ENCODE measurements at regions not wholly inside any gene's neighbourhood (a gene's known extent, or its start where the extent isn't known, plus 50 kb on each side); places are given as distances from the start of the nearest gene placed in this dataset.

DNA sequence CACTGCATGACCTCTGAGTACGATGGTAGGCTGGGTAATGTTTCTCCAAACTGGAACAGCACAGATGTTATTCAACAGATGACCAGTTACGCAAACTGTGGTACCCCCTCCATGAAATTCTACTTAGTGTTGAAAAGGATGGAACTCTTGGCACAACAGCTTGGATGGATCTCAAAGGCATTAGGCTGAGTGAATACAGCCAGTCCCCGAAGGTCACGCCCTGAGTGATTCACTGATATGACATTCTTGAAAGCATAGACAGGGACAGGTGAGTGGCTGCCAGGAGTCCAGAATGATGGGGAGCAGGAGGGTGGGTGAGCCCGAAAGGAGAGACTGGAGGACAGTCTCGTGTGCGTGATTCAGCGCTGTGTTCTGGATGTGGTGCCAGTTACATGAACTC lies 187.5 kb upstream of the TMEM132C start:
- Mint-ChIP-seq H3K4me1 (no peaks in the 10 kb centered on the region), H3K9me3 (peaks cover 78% of the 10 kb centered on the region), H3K4me3 (no peak overlapping the region), H3K27ac (no peak overlapping the region), H3K36me3 (peaks cover 74% of the 10 kb centered on the region), H3K27me3 (ENCODE audit: low read depth) (peaks cover 30% of the 10 kb centered on the region)
- DNase-seq (ENCODE audit: low spot score) (no peak), ATAC-seq (no peak)
- POLR2A ChIA-PET: no interaction called here
- CTCF ChIA-PET: no interaction called here
- no peak for TF ChIP-seq ZNF219 (CRISPR knock-in tag; IDR thresholded peaks at IDR 0.05; ENCODE audit: borderline replicate concordance)
- TF ChIP-seq ZNF671 (CRISPR knock-in tag; IDR thresholded peaks at IDR 0.05): no peak
- TF ChIP-seq JUN (CRISPR knock-in tag; IDR thresholded peaks at IDR 0.05): no peak
- TF ChIP-seq ESRRA (CRISPR knock-in tag; IDR thresholded peaks at IDR 0.05; ENCODE audit: borderline replicate concordance): no peak
- TF ChIP-seq, protein P1, sequence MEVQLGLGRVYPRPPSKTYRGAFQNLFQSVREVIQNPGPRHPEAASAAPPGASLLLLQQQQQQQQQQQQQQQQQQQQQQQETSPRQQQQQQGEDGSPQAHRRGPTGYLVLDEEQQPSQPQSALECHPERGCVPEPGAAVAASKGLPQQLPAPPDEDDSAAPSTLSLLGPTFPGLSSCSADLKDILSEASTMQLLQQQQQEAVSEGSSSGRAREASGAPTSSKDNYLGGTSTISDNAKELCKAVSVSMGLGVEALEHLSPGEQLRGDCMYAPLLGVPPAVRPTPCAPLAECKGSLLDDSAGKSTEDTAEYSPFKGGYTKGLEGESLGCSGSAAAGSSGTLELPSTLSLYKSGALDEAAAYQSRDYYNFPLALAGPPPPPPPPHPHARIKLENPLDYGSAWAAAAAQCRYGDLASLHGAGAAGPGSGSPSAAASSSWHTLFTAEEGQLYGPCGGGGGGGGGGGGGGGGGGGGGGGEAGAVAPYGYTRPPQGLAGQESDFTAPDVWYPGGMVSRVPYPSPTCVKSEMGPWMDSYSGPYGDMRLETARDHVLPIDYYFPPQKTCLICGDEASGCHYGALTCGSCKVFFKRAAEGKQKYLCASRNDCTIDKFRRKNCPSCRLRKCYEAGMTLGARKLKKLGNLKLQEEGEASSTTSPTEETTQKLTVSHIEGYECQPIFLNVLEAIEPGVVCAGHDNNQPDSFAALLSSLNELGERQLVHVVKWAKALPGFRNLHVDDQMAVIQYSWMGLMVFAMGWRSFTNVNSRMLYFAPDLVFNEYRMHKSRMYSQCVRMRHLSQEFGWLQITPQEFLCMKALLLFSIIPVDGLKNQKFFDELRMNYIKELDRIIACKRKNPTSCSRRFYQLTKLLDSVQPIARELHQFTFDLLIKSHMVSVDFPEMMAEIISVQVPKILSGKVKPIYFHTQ (CRISPR knock-in tag; IDR thresholded peaks at IDR 0.05): no peak
- TF ChIP-seq CREM (CRISPR knock-in tag; IDR thresholded peaks at IDR 0.05): no peak
- no peak for TF ChIP-seq KAT7 (CRISPR knock-in tag; IDR thresholded peaks at IDR 0.05; ENCODE audit: borderline replicate concordance)
- TF ChIP-seq, protein P2, sequence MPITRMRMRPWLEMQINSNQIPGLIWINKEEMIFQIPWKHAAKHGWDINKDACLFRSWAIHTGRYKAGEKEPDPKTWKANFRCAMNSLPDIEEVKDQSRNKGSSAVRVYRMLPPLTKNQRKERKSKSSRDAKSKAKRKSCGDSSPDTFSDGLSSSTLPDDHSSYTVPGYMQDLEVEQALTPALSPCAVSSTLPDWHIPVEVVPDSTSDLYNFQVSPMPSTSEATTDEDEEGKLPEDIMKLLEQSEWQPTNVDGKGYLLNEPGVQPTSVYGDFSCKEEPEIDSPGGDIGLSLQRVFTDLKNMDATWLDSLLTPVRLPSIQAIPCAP (CRISPR knock-in tag; IDR thresholded peaks at IDR 0.05): no peak
- no peak for TF ChIP-seq FOXP1 (CRISPR knock-in tag; IDR thresholded peaks at IDR 0.05; ENCODE audit: borderline replicate concordance)
- no peak for TF ChIP-seq ZNF396 (CRISPR knock-in tag; IDR thresholded peaks at IDR 0.05; ENCODE audit: borderline replicate concordance)
- TF ChIP-seq ELF4 (CRISPR knock-in tag; IDR thresholded peaks at IDR 0.05; ENCODE audit: low read depth): no peak
- no peak for TF ChIP-seq RELA (CRISPR knock-in tag; IDR thresholded peaks at IDR 0.05; ENCODE audit: borderline replicate concordance)
- no peak for TF ChIP-seq NR3C1 (CRISPR knock-in tag; conservative IDR thresholded peaks at IDR 0.05; ENCODE audit: low read depth)
- TF ChIP-seq NR1H2 (CRISPR knock-in tag; IDR thresholded peaks at IDR 0.05): no peak
- TF ChIP-seq ZNF232 (CRISPR knock-in tag; IDR thresholded peaks at IDR 0.05): no peak
- TF ChIP-seq, protein P3, sequence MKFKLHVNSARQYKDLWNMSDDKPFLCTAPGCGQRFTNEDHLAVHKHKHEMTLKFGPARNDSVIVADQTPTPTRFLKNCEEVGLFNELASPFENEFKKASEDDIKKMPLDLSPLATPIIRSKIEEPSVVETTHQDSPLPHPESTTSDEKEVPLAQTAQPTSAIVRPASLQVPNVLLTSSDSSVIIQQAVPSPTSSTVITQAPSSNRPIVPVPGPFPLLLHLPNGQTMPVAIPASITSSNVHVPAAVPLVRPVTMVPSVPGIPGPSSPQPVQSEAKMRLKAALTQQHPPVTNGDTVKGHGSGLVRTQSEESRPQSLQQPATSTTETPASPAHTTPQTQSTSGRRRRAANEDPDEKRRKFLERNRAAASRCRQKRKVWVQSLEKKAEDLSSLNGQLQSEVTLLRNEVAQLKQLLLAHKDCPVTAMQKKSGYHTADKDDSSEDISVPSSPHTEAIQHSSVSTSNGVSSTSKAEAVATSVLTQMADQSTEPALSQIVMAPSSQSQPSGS (CRISPR knock-in tag; IDR thresholded peaks at IDR 0.05; ENCODE audit: borderline replicate concordance, low read depth): no peak
- no peak for TF ChIP-seq OVOL2 (CRISPR knock-in tag; IDR thresholded peaks at IDR 0.05; ENCODE audit: borderline replicate concordance)
- no peak for TF ChIP-seq ZNF138 (CRISPR knock-in tag; conservative IDR thresholded peaks at IDR 0.05)
- TF ChIP-seq, protein P4, sequence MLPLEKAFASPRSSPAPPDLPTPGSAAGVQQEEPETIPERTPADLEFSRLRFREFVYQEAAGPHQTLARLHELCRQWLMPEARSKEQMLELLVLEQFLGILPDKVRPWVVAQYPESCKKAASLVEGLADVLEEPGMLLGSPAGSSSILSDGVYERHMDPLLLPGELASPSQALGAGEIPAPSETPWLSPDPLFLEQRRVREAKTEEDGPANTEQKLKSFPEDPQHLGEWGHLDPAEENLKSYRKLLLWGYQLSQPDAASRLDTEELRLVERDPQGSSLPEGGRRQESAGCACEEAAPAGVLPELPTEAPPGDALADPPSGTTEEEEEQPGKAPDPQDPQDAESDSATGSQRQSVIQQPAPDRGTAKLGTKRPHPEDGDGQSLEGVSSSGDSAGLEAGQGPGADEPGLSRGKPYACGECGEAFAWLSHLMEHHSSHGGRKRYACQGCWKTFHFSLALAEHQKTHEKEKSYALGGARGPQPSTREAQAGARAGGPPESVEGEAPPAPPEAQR (CRISPR knock-in tag; IDR thresholded peaks at IDR 0.05): no peak
- TF ChIP-seq, protein P5, sequence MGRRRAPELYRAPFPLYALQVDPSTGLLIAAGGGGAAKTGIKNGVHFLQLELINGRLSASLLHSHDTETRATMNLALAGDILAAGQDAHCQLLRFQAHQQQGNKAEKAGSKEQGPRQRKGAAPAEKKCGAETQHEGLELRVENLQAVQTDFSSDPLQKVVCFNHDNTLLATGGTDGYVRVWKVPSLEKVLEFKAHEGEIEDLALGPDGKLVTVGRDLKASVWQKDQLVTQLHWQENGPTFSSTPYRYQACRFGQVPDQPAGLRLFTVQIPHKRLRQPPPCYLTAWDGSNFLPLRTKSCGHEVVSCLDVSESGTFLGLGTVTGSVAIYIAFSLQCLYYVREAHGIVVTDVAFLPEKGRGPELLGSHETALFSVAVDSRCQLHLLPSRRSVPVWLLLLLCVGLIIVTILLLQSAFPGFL (CRISPR knock-in tag; IDR thresholded peaks at IDR 0.05; ENCODE audit: borderline replicate concordance): no peak
